AG10803 (cell line): ENCODE measurements at regions not wholly inside any gene's neighbourhood (a gene's known extent, or its start where the extent isn't known, plus 50 kb on each side); places are given as distances from the start of the nearest gene placed in this dataset.

Source experiments
- DNase-seq: peaks from one replicate; pipeline ENCODE4 v3.0.0; 2010; ENCODE audit warnings: low read depth
- H3K4me3 ChIP-seq: 2 replicates; pipeline ENCODE4 v1.5.1; 2011; ENCODE audit warnings: mild to moderate bottlenecking, low read length, control low read depth
- CTCF ChIP-seq: conservative IDR thresholded peaks from 2 replicates; pipeline ENCODE4 v1.5.1; 2011; ENCODE audit warnings: mild to moderate bottlenecking, low read length, control low read depth, inconsistent platforms

- no peak for TF ChIP-seq CTCF
- DNase-seq: no peak
- H3K4me3 ChIP-seq: peak overlapping the region; percentile 18; the same call in 1 of the 2 replicates
Measured at GRCh38 chr3:147049821-147050220, 356.5 kb downstream of the ZIC4 start.

- no peak for DNase-seq
- no peak overlapping the region for H3K4me3 ChIP-seq
- no peak for TF ChIP-seq CTCF
Measured at GRCh38 chr3:147049305-147049704, 357.0 kb downstream of the ZIC4 start.

GRCh38 chr3:147046916-147047315 lies 359.4 kb downstream of the ZIC4 start:
- no peak for DNase-seq
- H3K4me3 ChIP-seq: no peak overlapping the region
- no peak for TF ChIP-seq CTCF

GRCh38 chr3:147038481-147038880 lies 367.9 kb downstream of the ZIC4 start:
- H3K4me3 ChIP-seq: no peak overlapping the region
- no peak for TF ChIP-seq CTCF
- DNase-seq: peak; percentile 79

- H3K4me3 ChIP-seq: no peak overlapping the region
- TF ChIP-seq CTCF: no peak
Measured at GRCh38 chr3:147034359-147034758, 372.0 kb downstream of the ZIC4 start.

GRCh38 chr3:147030274-147030673 lies 376.1 kb downstream of the ZIC4 start:
- no peak overlapping the region for H3K4me3 ChIP-seq
- DNase-seq: peak; percentile 43
- no peak for TF ChIP-seq CTCF

More at GRCh38 chr3:147034359-147034758, 372.0 kb downstream of the ZIC4 start:
- no peak for DNase-seq

GRCh38 chr3:147015334-147015733 lies 391.0 kb downstream of the ZIC4 start:
- no peak for DNase-seq
- TF ChIP-seq CTCF: no peak
- no peak overlapping the region for H3K4me3 ChIP-seq
